ENCODE measurements at regions not wholly inside any gene's neighbourhood (a gene's known extent, or its start where the extent isn't known, plus 50 kb on each side); places are given as distances from the start of the nearest gene placed in this dataset.

GRCh38 chr1:194230351-194231144 is 1044.1 kb upstream of the B3GALT2 start:
- TF ChIP-seq CTCF (IDR thresholded peaks at IDR 0.05): no peak
- no peak for TF ChIP-seq POLR2A (IDR thresholded peaks at IDR 0.05)
